LHCN-M2 (cell line): ENCODE measurements at regions not wholly inside any gene's neighbourhood (a gene's known extent, or its start where the extent isn't known, plus 50 kb on each side); places are given as distances from the start of the nearest gene placed in this dataset.

Source experiments
- DNase-seq: peaks from one replicate; pipeline ENCODE4 v3.0.0-alpha.2; 2012; ENCODE audit warnings: low read depth

- DNase-seq = peak; percentile 86
These were observed 397.2 kb downstream of the SAMD5 start for GRCh38 chr6:147905711-147906110.

- peak; percentile 93 for DNase-seq
These were observed 397.9 kb downstream of the SAMD5 start for GRCh38 chr6:147906361-147906760.

- DNase-seq = peak; percentile 95
These were observed 401.1 kb downstream of the SAMD5 start for GRCh38 chr6:147909640-147910039.

- no peak for DNase-seq
These were observed 401.8 kb downstream of the SAMD5 start for GRCh38 chr6:147910281-147910680.

GRCh38 chr6:147911057-147911456 lies 402.6 kb downstream of the SAMD5 start:
- DNase-seq = no peak

- peak; percentile 86 for DNase-seq
These were observed 403.2 kb downstream of the SAMD5 start for GRCh38 chr6:147911686-147912085.

GRCh38 chr6:147922799-147923198 lies 414.3 kb downstream of the SAMD5 start:
- DNase-seq = no peak

GRCh38 chr6:147924598-147924997 lies 416.1 kb downstream of the SAMD5 start:
- no peak for DNase-seq

GRCh38 chr6:147925826-147926225 lies 416.8 kb upstream of the SASH1 start:
- DNase-seq = no peak

- no peak for DNase-seq
These were observed 411.9 kb upstream of the SASH1 start for GRCh38 chr6:147930745-147931144.

GRCh38 chr6:147933224-147933623 lies 409.4 kb upstream of the SASH1 start:
- DNase-seq = peak; percentile 54

GRCh38 chr6:147935656-147936055 lies 407.0 kb upstream of the SASH1 start:
- DNase-seq = peak; percentile 69

- no peak for DNase-seq
These were observed 405.8 kb upstream of the SASH1 start for GRCh38 chr6:147936703-147937470.

- no peak for DNase-seq
These were observed 401.5 kb upstream of the SASH1 start for GRCh38 chr6:147941143-147941542.

GRCh38 chr6:147942363-147942762 lies 400.3 kb upstream of the SASH1 start:
- no peak for DNase-seq

GRCh38 chr6:147944122-147944521 lies 398.5 kb upstream of the SASH1 start:
- no peak for DNase-seq

- no peak for DNase-seq
These were observed 395.1 kb upstream of the SASH1 start for GRCh38 chr6:147947521-147947920.

- peak; percentile 56 for DNase-seq
These were observed 392.5 kb upstream of the SASH1 start for GRCh38 chr6:147949981-147950622.

GRCh38 chr6:147950623-147950987 lies 392.0 kb upstream of the SASH1 start:
- DNase-seq = peak; percentile 73

- no peak for DNase-seq
These were observed 390.9 kb upstream of the SASH1 start for GRCh38 chr6:147951726-147952125.

GRCh38 chr6:147954938-147955337 lies 387.7 kb upstream of the SASH1 start:
- no peak for DNase-seq

GRCh38 chr6:147958683-147959082 lies 384.0 kb upstream of the SASH1 start:
- DNase-seq = no peak

- DNase-seq = no peak
These were observed 381.0 kb upstream of the SASH1 start for GRCh38 chr6:147961481-147962141.
